Mesenchymal stem cell (in vitro differentiated cells and primary cell): ENCODE measurements at regions not wholly inside any gene's neighbourhood (a gene's known extent, or its start where the extent isn't known, plus 50 kb on each side); places are given as distances from the start of the nearest gene placed in this dataset.

Source experiments
- DNase-seq: peaks from one replicate; pipeline ENCODE4 v3.0.0-alpha.2; 2013
- H2AFZ ChIP-seq: one replicate; pipeline ENCODE4 v1.6.1; 2013; ENCODE audit warnings: low read depth, mild to moderate bottlenecking, control low read depth, inconsistent platforms, low read length, moderate library complexity
- H2AK5ac ChIP-seq: 2 replicates; pipeline ENCODE4 v1.6.1; 2013; ENCODE audit warnings: low read length, moderate library complexity, mild to moderate bottlenecking, inconsistent platforms; ENCODE audit not compliant: severe bottlenecking
- H2BK120ac ChIP-seq: one replicate; pipeline ENCODE4 v1.6.1; 2013; ENCODE audit warnings: low read depth, mild to moderate bottlenecking, inconsistent platforms, low read length, moderate library complexity
- H2BK12ac ChIP-seq, 2 experiments: one replicate each; pipeline ENCODE4 v1.6.1; 2013; ENCODE audit warnings: inconsistent platforms in 2 of 2, low read length in 2 of 2, mild to moderate bottlenecking in 2 of 2, moderate library complexity in 2 of 2, control low read depth in 1 of 2
- H2BK15ac ChIP-seq: one replicate; pipeline ENCODE4 v1.6.1; 2013; ENCODE audit warnings: mild to moderate bottlenecking, low read depth, inconsistent platforms; ENCODE audit not compliant: poor library complexity, severe bottlenecking
- H2BK5ac ChIP-seq: 2 replicates; pipeline ENCODE4 v1.6.1; 2013; ENCODE audit warnings: low read depth, mild to moderate bottlenecking, low read length, control low read depth, inconsistent platforms; ENCODE audit not compliant: poor library complexity, severe bottlenecking
- H3K14ac ChIP-seq, 2 experiments: one replicate each; pipeline ENCODE4 v1.6.1; 2013; ENCODE audit warnings: inconsistent platforms in 2 of 2, low read length in 2 of 2, control low read depth in 1 of 2, mild to moderate bottlenecking in 1 of 2, moderate library complexity in 1 of 2
- H3K18ac ChIP-seq, 2 experiments: one replicate each; pipeline ENCODE4 v1.6.1; 2013; ENCODE audit warnings: inconsistent platforms in 2 of 2, low read length in 2 of 2, control low read depth in 1 of 2, low read depth in 1 of 2, mild to moderate bottlenecking in 1 of 2
- H3K23ac ChIP-seq, 2 experiments: one replicate each; pipeline ENCODE4 v1.6.1; 2013; ENCODE audit warnings: inconsistent platforms in 2 of 2, low read length in 2 of 2, mild to moderate bottlenecking in 2 of 2, moderate library complexity in 2 of 2, control low read depth in 1 of 2
- H3K27ac ChIP-seq: 2 replicates; pipeline ENCODE4 v1.5.1; 2013; ENCODE audit warnings: mild to moderate bottlenecking, moderate library complexity, low read length, control low read depth, inconsistent platforms; ENCODE audit not compliant: poor library complexity, severe bottlenecking
- H3K27me3 ChIP-seq, 2 experiments: 2 replicates each; pipeline versions ENCODE4 v1.6.1 to v1.7.0; 2013; ENCODE audit warnings: low read length in 2 of 2, mild to moderate bottlenecking in 2 of 2, moderate library complexity in 2 of 2, control low read depth in 1 of 2, inconsistent platforms in 1 of 2; ENCODE audit not compliant: control insufficient read depth in 1 of 2, insufficient read depth in 1 of 2
- H3K36me3 ChIP-seq, 2 experiments: 2 replicates each; pipeline versions ENCODE4 v1.6.1 to v1.7.0; 2013; ENCODE audit warnings: low read length in 2 of 2, control low read depth in 1 of 2, inconsistent platforms in 1 of 2, low read depth in 1 of 2, mild to moderate bottlenecking in 1 of 2; ENCODE audit not compliant: insufficient read depth in 2 of 2, control insufficient read depth in 1 of 2
- H3K4ac ChIP-seq, 2 experiments: one replicate each; pipeline ENCODE4 v1.6.1; 2013; ENCODE audit warnings: inconsistent platforms in 2 of 2, low read length in 2 of 2, mild to moderate bottlenecking in 2 of 2, moderate library complexity in 2 of 2, control low read depth in 1 of 2, low read depth in 1 of 2
- H3K4me1 ChIP-seq: 2 replicates; pipeline ENCODE4 v1.6.1; 2013; ENCODE audit warnings: low read depth, low read length, control low read depth; ENCODE audit not compliant: control insufficient read depth, insufficient read depth
- H3K4me2 ChIP-seq: 2 replicates; pipeline ENCODE4 v1.6.1; 2013; ENCODE audit warnings: low read length, mild to moderate bottlenecking, inconsistent platforms; ENCODE audit not compliant: poor library complexity, severe bottlenecking
- H3K4me3 ChIP-seq, 2 experiments: 2 replicates each; pipeline versions ENCODE4 v1.5.1 to v1.7.0; 2013; ENCODE audit warnings: low read length in 2 of 2, mild to moderate bottlenecking in 2 of 2, control low read depth in 1 of 2, low read depth in 1 of 2; ENCODE audit not compliant: insufficient read depth in 1 of 2
- H3K79me1 ChIP-seq: replicated peaks from 2 replicates; pipeline ENCODE4 v1.6.1; 2013; ENCODE audit warnings: mild to moderate bottlenecking, control low read depth, low read length, inconsistent platforms; ENCODE audit not compliant: poor library complexity, severe bottlenecking
- H3K9ac ChIP-seq: 2 replicates; pipeline ENCODE4 v1.7.0; 2013; ENCODE audit warnings: mild to moderate bottlenecking, low read length, moderate library complexity
- H3K9me3 ChIP-seq: 2 replicates; pipeline ENCODE4 v1.7.0; 2013; ENCODE audit warnings: mild to moderate bottlenecking, low read length; ENCODE audit not compliant: control insufficient read depth
- H4K8ac ChIP-seq: one replicate; pipeline ENCODE4 v1.6.1; 2013; ENCODE audit warnings: inconsistent platforms, mild to moderate bottlenecking, low read length, moderate library complexity
- H4K91ac ChIP-seq: one replicate; pipeline ENCODE4 v1.6.1; 2013; ENCODE audit warnings: mild to moderate bottlenecking, low read length, inconsistent platforms
- WGBS: methylation state at CpG from one replicate; pipeline ENCODE4 v1.1.7; 2013; ENCODE audit warnings: mixed read lengths; 5-methylcytosine and 5-hydroxymethylcytosine counted together

- no peak overlapping the region for H3K4ac ChIP-seq
- H3K27ac ChIP-seq: no peak overlapping the region
- no peaks in the 10 kb centered on the region for H3K9me3 ChIP-seq
- no peak overlapping the region for H2BK12ac ChIP-seq
- no peaks in the 10 kb centered on the region for H3K27me3 ChIP-seq
- no peak for DNase-seq
- no peak overlapping the region for H2AFZ ChIP-seq
- H3K4me1 ChIP-seq: peaks cover 2% of the 10 kb centered on the region
- H3K4me3 ChIP-seq: no peak overlapping the region
- H3K36me3 ChIP-seq: no peaks in the 10 kb centered on the region
- no peak overlapping the region for H3K23ac ChIP-seq
- no peak overlapping the region for H3K4me2 ChIP-seq
- no peaks in the 10 kb centered on the region for H3K79me1 ChIP-seq
- no peak overlapping the region for H4K91ac ChIP-seq
- H2AK5ac ChIP-seq: no peak overlapping the region
- no peak overlapping the region for H3K18ac ChIP-seq
- H4K8ac ChIP-seq: no peak overlapping the region
- H2BK120ac ChIP-seq: no peak overlapping the region
- 82% methylated on average over 1 of the region's 2 CpGs for WGBS
- H2BK5ac ChIP-seq: no peak overlapping the region
- H3K14ac ChIP-seq: no peak overlapping the region
- H2BK15ac ChIP-seq: no peak overlapping the region
- H3K9ac ChIP-seq: no peak overlapping the region
Observed at GRCh38 chr4:163251204-163251603, 81.2 kb downstream of the NPY1R start.

GRCh38 chr4:163249042-163249441 lies 82.4 kb upstream of the NAF1 start:
- Histone ChIP-seq H2AK5ac (no peak overlapping the region), H3K23ac (no peak overlapping the region), H3K4me2 (no peak overlapping the region), H4K91ac (no peak overlapping the region), H3K9ac (no peak overlapping the region), H3K27ac (no peak overlapping the region), H3K27me3 (no peaks in the 10 kb centered on the region), H3K36me3 (no peaks in the 10 kb centered on the region), H3K14ac (no peak overlapping the region), H2BK120ac (no peak overlapping the region), H2BK15ac (no peak overlapping the region), H3K9me3 (no peaks in the 10 kb centered on the region), H3K18ac (no peak overlapping the region), H2BK5ac (no peak overlapping the region), H2BK12ac (no peak overlapping the region), H3K4ac (no peak overlapping the region), H3K79me1 (no peaks in the 10 kb centered on the region), H3K4me3 (no peak overlapping the region), H2AFZ (no peak overlapping the region), H3K4me1 (peaks cover 2% of the 10 kb centered on the region), H4K8ac (no peak overlapping the region)
- WGBS: 74% methylated on average over 2 of the region's 2 CpGs
- no peak for DNase-seq

GRCh38 chr4:163245044-163245728 lies 78.5 kb upstream of the NAF1 start:
- Histone ChIP-seq H3K36me3 (no peaks in the 10 kb centered on the region), H2AK5ac (no peak overlapping the region), H2BK5ac (no peak overlapping the region), H3K18ac (no peak overlapping the region), H2BK120ac (no peak overlapping the region), H2BK12ac (no peak overlapping the region), H3K27ac (no peak overlapping the region), H3K4me1 (no peaks in the 10 kb centered on the region), H2AFZ (no peak overlapping the region), H4K8ac (no peak overlapping the region), H4K91ac (no peak overlapping the region), H3K23ac (no peak overlapping the region), H2BK15ac (no peak overlapping the region), H3K14ac (no peak overlapping the region), H3K27me3 (no peaks in the 10 kb centered on the region), H3K4me3 (no peak overlapping the region), H3K79me1 (no peaks in the 10 kb centered on the region), H3K9ac (no peak overlapping the region), H3K4ac (no peak overlapping the region), H3K9me3 (no peaks in the 10 kb centered on the region), H3K4me2 (no peak overlapping the region)
- no peak for DNase-seq
- 29% methylated on average over 3 of the region's 5 CpGs for WGBS

- no peak overlapping the region for H2BK5ac ChIP-seq
- no peak overlapping the region for H2BK12ac ChIP-seq
- H2BK15ac ChIP-seq: no peak overlapping the region
- no CpG with 5 or more reads among the region's 2 CpGs for WGBS
- no peaks in the 10 kb centered on the region for H3K27me3 ChIP-seq
- no peak overlapping the region for H4K91ac ChIP-seq
- no peaks in the 10 kb centered on the region for H3K4me1 ChIP-seq
- H3K79me1 ChIP-seq: no peaks in the 10 kb centered on the region
- H3K4me3 ChIP-seq: no peak overlapping the region
- no peak overlapping the region for H3K9ac ChIP-seq
- no peak overlapping the region for H4K8ac ChIP-seq
- H3K23ac ChIP-seq: no peak overlapping the region
- no peaks in the 10 kb centered on the region for H3K9me3 ChIP-seq
- H3K14ac ChIP-seq: no peak overlapping the region
- no peaks in the 10 kb centered on the region for H3K36me3 ChIP-seq
- H3K27ac ChIP-seq: no peak overlapping the region
- no peak overlapping the region for H3K4ac ChIP-seq
- no peak overlapping the region for H3K4me2 ChIP-seq
- no peak overlapping the region for H2AFZ ChIP-seq
- no peak for DNase-seq
- no peak overlapping the region for H2BK120ac ChIP-seq
- H2AK5ac ChIP-seq: no peak overlapping the region
- H3K18ac ChIP-seq: no peak overlapping the region
Observed at GRCh38 chr4:163243297-163243981, 76.7 kb upstream of the NAF1 start.
